Activated CD4-positive, alpha-beta T cell treated with anti-CD3 and anti-CD28 coated beads, Interleukin-2, Interleukin-4, amounts not matched to agents 100 ng/mL and 50 ng/mL, durations not matched to agents 16 hours and 8 hours (primary cell): ENCODE measurements at regions not wholly inside any gene's neighbourhood (a gene's known extent, or its start where the extent isn't known, plus 50 kb on each side); places are given as distances from the start of the nearest gene placed in this dataset.
"Not testable (repeated sequence)": the region's sequence is repeated elsewhere in the genome, so short reads cannot be mapped to it uniquely, and the experiment has no call there.

Source experiments
- DNase-seq: peaks from one replicate; pipeline ENCODE4 v3.0.0-alpha.2; 2020; ENCODE audit warnings: low spot score

DNA sequence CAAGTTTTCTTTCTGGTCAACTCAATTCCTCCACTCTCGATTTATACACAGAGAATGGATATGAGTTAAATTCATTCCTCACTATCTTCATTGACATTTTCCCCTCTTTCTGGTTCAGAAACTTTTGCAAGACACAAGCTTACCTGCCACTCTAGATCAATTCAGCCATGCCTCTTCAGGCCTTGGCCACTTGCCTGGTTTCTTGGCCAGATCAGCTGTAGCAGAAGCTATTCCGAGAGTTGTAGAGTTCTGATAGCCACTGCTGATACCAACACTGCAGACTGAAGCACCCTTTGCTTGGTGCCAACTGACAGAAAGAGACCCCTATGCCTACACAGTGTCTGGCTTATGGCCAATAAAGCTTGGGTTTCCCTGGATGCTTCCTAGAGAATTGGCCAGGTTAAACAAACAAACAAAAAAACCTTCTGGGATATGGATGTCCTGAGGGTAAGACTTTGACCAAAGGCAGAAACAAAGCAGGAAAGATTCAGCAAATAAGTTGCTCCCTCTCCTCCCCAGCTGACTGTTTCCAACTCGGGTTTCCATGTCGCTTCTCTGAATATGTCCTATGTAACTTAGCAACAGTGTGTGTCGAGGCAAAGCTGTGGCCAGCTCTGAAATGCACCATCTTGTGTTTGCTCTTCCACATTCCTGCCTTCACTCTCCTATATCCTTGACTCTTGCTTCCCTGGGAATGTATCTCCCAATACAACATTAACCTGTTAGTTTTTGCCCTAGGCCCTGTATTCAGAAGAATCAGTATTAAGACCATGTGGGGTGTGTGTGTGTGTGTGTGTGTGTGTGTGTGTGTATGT lies 521.6 kb downstream of the EPHA3 start:
- DNase-seq: no peak

- DNase-seq: no peak
Measured at GRCh38 chr3:89635137-89635536, 527.7 kb downstream of the EPHA3 start.

- no peak for DNase-seq
Measured at GRCh38 chr3:89644716-89645115, 537.3 kb downstream of the EPHA3 start.

GRCh38 chr3:89649431-89649830 lies 542.0 kb downstream of the EPHA3 start:
- no peak for DNase-seq

DNA sequence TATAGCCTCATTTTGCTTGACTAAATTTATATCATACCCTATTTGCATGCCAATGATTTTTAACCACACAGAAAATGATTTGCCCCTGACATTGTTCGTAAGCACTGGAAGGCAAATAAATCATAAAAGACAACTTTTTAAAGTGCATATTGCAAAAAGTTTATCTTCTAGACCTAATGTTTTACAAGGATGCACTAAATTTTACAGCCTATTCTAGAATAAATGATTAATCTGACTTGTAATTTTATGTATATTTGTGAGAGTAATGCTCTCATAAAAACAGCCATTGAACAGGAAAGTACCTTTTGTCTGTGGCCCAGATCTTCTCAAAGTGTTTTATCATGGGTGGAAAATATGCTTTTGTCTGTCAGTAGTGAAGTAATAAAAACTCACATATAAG lies 546.6 kb downstream of the EPHA3 start:
- DNase-seq: no peak

GRCh38 chr3:89656388-89656787 lies 549.0 kb downstream of the EPHA3 start:
- DNase-seq: no peak

- DNase-seq: no peak
Measured at GRCh38 chr3:89679686-89680085, 572.3 kb downstream of the EPHA3 start.

DNA sequence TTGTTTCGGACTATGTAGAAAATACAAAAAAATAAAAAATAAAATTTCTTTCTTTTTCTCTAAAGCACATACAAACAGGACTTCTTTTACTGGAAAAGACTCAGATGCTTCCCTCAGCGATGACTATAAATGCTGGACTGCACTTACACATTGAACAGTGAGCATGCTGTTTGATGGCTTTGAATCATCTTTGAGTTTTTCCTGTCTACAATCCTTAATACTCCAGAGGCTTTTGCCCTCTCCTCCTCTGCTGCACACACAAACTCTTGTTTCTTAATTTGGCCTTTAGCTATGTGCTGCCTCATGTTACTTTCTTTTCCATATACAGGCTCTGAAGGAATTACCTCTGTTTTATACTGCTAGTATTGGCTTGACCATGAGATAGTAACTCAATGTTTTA lies 575.1 kb downstream of the EPHA3 start:
- DNase-seq: no peak

DNA sequence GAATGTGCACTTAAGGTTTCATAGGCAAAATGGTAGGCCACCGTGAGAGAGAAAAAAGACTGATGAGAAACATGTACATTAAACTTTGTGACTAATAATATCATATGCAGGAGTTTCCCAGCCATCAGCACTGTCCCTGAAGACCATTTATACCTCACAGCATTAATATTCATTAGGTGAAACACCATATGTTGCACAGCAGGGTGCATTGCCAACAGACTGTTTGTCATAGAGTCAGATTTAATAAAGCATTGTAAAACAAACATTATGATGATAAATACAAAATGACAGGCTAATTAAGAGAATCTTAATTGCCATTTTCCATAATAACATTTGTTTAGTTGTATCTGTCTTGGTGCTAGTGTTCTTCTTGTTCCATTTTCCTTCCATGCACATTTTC lies 578.3 kb downstream of the EPHA3 start:
- no peak for DNase-seq

GRCh38 chr3:89690646-89691045 lies 583.2 kb downstream of the EPHA3 start:
- DNase-seq: no peak

DNA sequence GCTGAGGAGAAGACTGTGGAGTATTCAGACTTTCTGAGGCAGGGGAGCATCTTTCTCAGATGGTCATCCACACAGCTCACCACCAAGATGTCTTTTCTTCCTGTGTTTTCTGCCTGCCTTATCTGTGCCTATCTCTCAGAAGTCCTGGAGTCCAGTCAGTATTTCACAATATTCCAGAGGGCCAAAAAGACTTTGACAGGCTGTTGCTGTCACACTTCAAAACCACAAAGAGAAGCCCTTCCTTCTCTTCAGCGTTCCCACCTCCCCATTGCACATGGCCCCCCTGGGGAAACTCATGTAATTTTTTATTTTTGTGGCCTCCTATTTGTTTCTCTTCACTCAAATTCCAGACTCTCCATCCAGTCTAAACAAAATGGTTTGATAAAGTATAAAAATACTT lies 585.2 kb downstream of the EPHA3 start:
- DNase-seq: no peak

DNA sequence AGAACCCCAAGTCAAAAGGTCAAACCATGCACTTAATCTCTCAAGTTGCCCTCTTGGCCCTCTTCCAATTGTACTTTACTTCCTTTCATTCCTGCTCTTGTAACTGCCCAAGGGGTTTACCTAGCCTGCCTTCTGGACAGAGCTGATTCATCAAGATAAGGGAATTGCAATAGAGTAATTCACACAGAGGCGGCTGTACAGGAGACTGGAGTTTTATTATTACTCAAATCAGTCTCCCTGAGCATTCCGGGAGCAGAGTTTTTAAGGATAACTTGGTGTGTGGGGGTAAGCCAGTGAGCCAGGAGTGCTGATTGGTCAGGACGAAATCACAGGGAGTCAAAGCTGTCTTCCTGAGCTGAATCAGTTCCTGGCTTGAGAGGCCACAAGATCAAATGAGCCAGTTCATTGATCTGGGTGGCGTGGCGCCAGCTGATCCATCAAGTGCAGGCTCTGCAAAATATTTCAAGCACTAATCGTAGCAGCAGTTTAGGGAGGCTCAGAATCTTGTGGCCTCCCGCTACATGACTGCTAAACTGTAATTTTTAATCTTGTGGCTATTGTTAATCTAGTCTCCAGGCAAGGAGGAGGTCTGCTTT lies 590.0 kb downstream of the EPHA3 start:
- no peak for DNase-seq

GRCh38 chr3:89698208-89698830 lies 590.9 kb downstream of the EPHA3 start:
- DNase-seq: no peak

DNA sequence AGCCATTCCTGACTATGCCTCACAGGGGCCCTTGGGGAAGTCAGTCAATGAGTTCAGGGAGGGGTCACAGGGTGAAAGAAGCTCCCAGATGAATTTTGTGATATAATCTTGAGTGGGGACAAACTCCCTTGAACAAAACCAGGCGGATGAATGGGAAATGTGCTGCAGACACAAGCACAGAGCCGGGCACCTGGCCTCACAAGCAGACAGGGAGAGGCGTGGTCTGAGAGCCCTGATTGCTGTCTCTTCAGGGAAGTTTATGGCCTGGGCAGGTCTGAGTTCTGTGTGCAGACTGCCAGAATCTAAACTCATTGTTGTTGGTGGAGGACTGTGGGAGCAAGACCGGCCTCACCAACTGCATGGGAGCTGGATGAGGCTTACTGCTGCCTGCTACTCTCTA lies 591.8 kb downstream of the EPHA3 start:
- no peak for DNase-seq

DNA sequence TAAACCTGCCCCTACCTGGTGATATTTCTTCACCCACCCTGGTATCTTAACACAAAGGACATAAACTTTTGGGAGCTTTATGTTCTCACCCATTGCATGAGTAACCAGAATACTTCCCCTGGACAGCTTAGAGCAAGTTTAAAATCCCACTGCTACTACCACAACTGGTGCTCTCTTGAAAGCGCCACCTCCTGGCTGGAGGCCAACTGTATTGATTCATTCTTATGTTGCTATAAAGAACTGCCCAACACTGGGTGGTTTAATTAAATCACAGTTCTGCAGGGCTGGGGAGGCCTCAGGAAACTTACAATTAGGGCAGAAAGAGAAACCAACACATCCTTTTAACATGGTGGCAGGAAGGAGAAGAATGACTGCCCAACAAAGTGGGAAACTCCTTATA lies 592.4 kb downstream of the EPHA3 start:
- no peak for DNase-seq

GRCh38 chr3:89702404-89702803 lies 595.0 kb downstream of the EPHA3 start:
- no peak for DNase-seq

GRCh38 chr3:89713196-89713595 lies 605.8 kb downstream of the EPHA3 start:
- no peak for DNase-seq

DNA sequence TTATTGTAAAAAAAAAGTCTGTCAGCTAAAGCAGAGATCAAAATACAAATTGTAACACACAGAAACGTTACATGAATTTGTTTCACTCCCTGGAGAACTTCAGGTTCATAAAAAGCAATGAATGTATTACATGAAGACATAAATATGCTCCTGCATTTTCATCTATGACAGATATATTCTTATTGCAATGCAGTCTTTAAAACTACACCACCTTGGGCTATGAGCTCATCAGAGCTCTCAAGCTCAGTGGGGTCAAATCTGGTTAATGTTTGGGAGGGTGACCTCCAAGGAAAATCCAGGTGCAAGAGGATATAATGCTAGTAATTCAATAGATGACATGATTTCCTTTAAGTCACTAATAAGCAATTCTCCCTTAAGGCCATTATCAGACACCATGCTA lies 606.8 kb downstream of the EPHA3 start:
- no peak for DNase-seq

DNA sequence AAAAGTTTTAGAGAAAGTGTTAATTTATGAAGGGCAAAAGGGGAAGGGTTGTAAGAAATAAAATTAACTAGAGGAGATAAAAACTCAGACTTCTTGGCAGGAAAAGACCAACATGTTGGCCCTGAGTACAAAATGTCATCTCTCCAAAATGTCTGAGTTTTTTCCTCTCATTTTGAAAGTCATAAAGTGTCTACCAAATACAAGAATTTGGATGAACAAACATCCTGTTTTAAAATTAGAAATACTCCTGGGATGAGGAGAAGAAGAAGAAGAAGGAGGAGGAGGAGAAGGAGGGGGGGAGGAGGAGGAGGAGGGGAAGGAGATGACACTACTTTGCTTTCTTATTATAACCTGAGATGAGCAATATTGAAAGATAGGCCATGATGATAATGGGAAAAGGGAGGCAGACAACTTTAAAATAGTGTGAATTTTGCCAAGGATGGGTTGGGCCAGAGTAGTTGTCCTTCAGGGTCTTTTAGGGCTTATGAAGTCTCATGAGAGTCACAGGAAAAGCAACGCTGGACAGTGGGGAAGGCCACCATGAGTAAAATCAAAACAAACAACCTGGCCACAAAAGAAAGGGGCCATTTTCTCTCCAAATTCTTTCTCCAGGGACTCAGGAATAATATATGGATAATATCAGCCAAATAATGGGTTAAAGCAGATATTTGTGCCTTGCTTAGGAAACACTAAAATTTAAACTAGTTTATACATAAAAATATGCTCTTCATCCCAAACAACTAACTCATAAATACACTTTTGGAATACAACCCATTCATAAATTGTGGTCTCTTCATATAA lies 632.9 kb downstream of the EPHA3 start:
- DNase-seq: no peak

GRCh38 chr3:89740881-89741177 lies 633.4 kb downstream of the EPHA3 start:
- DNase-seq: no peak

DNA sequence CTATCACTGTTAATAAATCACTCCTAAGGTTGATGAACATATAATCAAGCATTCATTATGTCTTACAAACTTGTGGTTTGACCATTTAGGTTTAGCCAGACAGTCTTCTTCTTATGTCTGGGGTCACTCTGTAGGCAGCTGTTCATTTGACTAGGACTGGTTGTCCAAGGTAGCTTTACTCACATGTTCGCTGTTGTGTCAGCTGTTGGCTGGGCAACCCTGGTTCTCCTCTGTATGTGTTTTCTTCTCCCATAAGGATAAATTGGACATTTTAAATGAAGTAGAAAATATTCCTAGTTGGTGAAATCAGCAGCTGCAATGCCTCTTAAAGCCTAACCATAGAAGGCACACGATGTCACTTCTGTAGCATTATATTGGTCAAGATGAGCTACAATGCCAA lies 635.1 kb downstream of the EPHA3 start:
- no peak for DNase-seq

DNA sequence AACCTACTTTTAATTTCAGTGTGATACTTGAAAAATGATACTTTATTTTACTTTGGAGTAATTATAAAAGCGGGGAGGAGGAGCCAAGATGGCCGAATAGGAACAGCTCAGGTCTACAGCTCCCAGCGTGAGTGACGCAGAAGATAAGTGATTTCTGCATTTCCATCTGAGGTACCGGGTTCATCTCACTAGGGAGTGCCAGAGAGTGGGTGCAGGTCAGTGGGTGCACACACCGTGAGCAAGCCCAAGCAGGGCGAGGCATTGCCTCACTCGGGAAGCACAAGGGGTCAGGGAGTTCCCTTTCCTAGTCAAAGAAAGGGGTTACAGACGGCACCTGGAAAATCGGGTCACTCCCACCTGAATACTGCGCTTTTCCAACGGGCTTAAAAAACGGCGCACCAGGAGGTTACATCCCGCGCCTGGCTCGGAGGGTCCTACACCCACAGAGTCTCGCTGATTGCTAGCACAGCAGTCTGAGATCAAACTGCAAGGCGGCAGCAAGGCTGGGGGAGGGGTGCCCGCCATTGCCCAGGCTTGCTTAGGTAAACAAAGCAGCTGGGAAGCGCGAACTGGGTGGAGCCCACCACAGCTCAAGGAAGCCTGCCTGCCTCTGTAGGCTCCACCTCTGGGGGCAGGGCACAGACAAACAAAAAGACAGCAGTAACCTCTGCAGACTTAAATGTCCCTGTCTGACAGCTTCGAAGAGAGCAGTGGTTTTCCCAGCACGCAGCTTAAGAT lies 640.3 kb downstream of the EPHA3 start:
- DNase-seq: not testable (repeated sequence)
